ENCODE measurements at regions not wholly inside any gene's neighbourhood (a gene's known extent, or its start where the extent isn't known, plus 50 kb on each side); places are given as distances from the start of the nearest gene placed in this dataset.
"Not testable (repeated sequence)": the region's sequence is repeated elsewhere in the genome, so short reads cannot be mapped to it uniquely, and the experiment has no call there.

DNA sequence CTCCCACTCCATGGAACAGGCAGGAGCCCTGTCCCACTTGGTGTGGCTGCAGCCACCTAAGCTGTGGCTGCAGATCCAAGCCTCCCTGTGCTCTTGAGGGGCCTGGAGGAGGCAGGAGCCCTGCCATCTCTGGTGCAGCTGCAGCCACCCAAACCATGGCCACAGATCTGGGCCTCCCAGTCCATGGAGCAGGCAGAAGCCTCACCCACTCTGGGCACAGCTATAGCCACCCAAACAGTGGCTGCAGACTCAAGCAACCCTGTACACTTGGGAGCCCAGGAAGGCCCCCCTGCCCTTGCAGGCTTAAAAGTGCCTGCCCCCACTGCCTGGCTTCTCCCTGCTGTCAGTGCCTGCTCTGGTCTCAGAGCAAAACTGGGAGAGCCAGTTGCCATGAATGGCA lies 320.3 kb downstream of the RFPL4B start:
- H3K4me3 ChIP-seq (ENCODE audit: low read depth, low read length) = no peak overlapping the region
- TF ChIP-seq, protein P1, sequence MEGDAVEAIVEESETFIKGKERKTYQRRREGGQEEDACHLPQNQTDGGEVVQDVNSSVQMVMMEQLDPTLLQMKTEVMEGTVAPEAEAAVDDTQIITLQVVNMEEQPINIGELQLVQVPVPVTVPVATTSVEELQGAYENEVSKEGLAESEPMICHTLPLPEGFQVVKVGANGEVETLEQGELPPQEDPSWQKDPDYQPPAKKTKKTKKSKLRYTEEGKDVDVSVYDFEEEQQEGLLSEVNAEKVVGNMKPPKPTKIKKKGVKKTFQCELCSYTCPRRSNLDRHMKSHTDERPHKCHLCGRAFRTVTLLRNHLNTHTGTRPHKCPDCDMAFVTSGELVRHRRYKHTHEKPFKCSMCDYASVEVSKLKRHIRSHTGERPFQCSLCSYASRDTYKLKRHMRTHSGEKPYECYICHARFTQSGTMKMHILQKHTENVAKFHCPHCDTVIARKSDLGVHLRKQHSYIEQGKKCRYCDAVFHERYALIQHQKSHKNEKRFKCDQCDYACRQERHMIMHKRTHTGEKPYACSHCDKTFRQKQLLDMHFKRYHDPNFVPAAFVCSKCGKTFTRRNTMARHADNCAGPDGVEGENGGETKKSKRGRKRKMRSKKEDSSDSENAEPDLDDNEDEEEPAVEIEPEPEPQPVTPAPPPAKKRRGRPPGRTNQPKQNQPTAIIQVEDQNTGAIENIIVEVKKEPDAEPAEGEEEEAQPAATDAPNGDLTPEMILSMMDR (IDR thresholded peaks at IDR 0.05; ENCODE audit: low read depth, low read length) = no peak
- TF ChIP-seq MYC (IDR thresholded peaks at IDR 0.05; ENCODE audit: low read depth, low read length) (no peak), POLR2A (IDR thresholded peaks at IDR 0.05; ENCODE audit: extremely low read depth, insufficient read length) (no peak)
- TF ChIP-seq, protein P2, sequence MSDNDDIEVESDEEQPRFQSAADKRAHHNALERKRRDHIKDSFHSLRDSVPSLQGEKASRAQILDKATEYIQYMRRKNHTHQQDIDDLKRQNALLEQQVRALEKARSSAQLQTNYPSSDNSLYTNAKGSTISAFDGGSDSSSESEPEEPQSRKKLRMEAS (IDR thresholded peaks at IDR 0.05; ENCODE audit: low read depth, low read length) = no peak
- DNase-seq (ENCODE audit: low read depth) = no peak

DNA sequence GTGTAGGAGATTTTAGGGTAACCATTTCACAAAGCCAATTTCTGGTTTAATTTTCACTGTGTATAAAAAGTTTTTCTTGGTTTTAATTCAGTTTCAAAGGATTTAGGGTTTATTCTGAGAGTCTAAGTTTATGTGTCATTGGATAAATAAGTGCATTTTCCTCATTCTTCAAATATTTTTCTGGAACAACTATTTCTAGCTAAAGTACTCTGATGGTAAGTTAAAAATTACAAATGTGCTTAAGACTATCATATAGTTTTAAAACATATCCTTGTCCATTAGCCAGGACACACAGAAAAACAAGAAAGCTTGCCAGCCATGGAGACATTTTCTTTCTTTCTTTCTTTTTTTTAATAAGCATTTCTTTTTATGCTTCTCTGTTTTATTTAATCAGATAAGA lies 333.0 kb downstream of the RFPL4B start:
- TF ChIP-seq POLR2A (IDR thresholded peaks at IDR 0.05; ENCODE audit: extremely low read depth, insufficient read length) (no peak), MYC (IDR thresholded peaks at IDR 0.05; ENCODE audit: low read depth, low read length) (no peak)
- TF ChIP-seq, protein P1 (IDR thresholded peaks at IDR 0.05; ENCODE audit: low read depth, low read length) = no peak
- TF ChIP-seq, protein P2 (IDR thresholded peaks at IDR 0.05; ENCODE audit: low read depth, low read length) = no peak
- H3K4me3 ChIP-seq (ENCODE audit: low read depth, low read length) = no peak overlapping the region
- DNase-seq (ENCODE audit: low read depth) = no peak

DNA sequence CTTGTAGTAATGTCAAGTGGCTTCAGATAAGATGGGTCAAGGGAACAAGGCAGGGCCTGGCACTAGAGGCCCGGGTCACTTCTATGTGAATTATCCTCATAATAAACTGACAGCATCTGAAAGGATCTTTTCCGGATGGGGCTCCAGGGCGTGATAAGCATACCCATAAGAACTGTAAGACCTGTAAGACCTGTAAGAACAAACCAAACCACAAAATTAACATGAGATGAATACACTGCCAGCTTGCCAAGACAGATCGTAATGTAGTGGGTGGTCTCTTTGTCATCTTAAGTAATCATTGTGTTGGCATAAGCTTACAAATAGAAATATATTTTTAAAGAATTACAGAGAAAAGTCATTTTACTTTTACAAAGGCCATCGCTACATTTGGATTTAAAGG lies 334.9 kb downstream of the RFPL4B start:
- TF ChIP-seq, protein P2 (IDR thresholded peaks at IDR 0.05; ENCODE audit: low read depth, low read length) = no peak
- TF ChIP-seq, protein P1 (IDR thresholded peaks at IDR 0.05; ENCODE audit: low read depth, low read length) = no peak
- TF ChIP-seq POLR2A (IDR thresholded peaks at IDR 0.05; ENCODE audit: extremely low read depth, insufficient read length) (no peak), MYC (IDR thresholded peaks at IDR 0.05; ENCODE audit: low read depth, low read length) (no peak)
- DNase-seq (ENCODE audit: low read depth) = no peak

DNA sequence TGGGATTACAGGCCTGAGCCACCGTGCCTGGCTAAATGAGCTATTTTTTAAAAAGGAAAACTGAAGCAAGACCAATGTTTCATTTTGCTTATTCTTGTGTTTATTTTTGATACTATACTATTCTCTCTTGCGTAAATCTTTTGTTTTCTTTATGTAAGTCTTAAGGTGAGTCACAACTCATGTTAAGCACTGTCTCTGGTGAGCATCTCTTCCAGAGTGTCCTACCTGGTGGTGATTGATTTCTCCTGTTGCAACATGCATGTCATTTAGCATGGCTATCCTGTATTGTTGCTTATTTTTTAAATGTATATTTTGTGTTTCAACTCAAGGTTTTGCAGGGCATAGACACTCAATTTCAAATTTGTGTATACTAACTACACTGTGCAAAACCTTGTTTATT lies 336.0 kb downstream of the RFPL4B start:
- DNase-seq (ENCODE audit: low read depth) = no peak
- TF ChIP-seq, protein P1 (IDR thresholded peaks at IDR 0.05; ENCODE audit: low read depth, low read length) = no peak
- TF ChIP-seq, protein P2 (IDR thresholded peaks at IDR 0.05; ENCODE audit: low read depth, low read length) = no peak
- TF ChIP-seq POLR2A (IDR thresholded peaks at IDR 0.05; ENCODE audit: extremely low read depth, insufficient read length) (no peak), MYC (IDR thresholded peaks at IDR 0.05; ENCODE audit: low read depth, low read length) (no peak)
- no peak overlapping the region for H3K4me3 ChIP-seq (ENCODE audit: low read depth, low read length)

More for the DNA sequence above, 334.9 kb downstream of the RFPL4B start:
- H3K4me3 ChIP-seq (ENCODE audit: low read depth, low read length) = no peak overlapping the region

DNA sequence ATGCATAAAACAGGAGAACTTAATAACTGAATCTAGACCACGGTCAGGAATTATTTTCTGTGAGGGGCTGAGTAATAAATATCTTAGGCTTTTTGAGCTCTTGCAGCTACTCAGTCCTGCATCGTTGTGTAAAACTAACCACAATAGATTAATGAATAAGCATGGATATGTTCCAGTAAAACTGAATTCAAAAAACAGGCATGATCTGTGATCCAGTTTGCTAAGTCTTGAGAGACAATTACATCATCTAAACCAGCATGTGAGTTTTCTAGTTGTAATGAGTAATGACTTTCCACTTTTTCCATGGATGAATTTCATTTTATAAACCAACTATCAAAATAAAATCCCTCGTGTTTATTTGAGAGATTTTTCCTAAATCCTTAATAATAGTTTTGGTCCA lies 336.8 kb downstream of the RFPL4B start:
- no peak overlapping the region for H3K4me3 ChIP-seq (ENCODE audit: low read depth, low read length)
- no peak for DNase-seq (ENCODE audit: low read depth)
- TF ChIP-seq, protein P2 (IDR thresholded peaks at IDR 0.05; ENCODE audit: low read depth, low read length) = no peak
- TF ChIP-seq MYC (IDR thresholded peaks at IDR 0.05; ENCODE audit: low read depth, low read length) (no peak), POLR2A (IDR thresholded peaks at IDR 0.05; ENCODE audit: extremely low read depth, insufficient read length) (no peak)
- TF ChIP-seq, protein P1 (IDR thresholded peaks at IDR 0.05; ENCODE audit: low read depth, low read length) = no peak

DNA sequence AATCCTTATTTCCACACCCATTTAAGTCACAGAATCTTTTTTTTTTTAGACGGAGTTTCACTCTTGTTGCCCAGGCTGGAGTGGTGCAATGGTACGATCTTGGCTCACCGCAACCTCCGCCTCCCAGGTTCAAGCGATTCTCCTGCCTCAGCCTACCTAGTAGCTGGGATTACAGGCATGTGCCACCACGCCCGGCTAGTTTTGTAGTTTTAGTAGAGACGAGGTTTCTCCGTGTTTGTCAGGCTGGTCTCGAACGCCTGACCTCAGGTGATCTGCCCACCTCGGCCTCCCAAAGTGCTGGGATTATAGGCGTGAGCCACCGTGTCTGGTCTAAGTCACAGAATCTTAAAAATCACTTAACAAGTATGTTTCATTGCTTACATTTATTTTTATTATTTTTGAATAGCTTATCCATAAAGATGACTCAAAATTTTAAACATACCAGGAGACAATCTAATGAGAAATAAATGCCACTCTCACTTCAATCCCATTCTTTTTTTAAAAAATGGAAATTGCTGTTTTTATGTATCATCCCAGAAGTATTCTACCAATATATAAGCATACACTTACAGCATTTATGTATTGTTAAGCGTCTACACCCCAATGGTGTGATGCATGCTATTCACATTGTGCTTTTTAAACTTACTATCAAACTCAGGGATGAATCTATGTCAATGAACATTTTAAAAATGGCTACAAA lies 338.5 kb downstream of the RFPL4B start:
- not testable (repeated sequence) for DNase-seq (ENCODE audit: low read depth); H3K4me3 ChIP-seq (ENCODE audit: low read depth, low read length)

DNA sequence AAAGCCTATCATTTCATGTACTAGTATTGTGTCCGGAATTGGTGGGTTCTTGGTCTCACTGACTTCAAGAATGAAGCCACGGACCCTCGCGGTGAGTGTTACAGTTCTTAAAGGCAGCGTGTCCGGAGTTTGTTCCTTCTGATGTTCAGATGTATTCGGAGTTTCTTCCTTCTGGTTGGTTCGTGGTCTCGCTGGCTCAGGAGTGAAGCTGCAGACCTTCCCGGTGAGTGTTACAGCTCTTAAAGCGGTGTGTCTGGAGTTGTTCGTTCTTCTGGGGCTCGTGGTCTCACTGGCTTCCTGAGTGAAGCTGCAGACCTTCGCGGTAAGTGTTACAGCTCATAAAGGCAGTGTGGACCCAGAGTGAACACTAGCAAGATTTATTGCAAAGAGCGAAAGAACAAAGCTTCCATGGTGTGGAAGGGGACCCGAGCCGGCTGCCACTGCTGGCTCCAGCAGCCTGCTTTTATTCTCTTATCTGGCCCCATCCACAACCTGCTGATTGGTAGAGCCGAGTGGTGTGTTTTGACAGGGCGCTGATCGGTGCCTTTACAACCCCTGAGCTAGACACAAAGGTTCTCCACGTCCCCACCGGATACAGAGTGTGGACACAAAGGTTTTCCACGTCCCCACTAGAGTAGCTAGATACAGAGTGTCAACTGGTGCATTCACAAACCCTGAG lies 341.5 kb downstream of the RFPL4B start:
- H3K4me3 ChIP-seq (ENCODE audit: low read depth, low read length); DNase-seq (ENCODE audit: low read depth): not testable (repeated sequence)

DNA sequence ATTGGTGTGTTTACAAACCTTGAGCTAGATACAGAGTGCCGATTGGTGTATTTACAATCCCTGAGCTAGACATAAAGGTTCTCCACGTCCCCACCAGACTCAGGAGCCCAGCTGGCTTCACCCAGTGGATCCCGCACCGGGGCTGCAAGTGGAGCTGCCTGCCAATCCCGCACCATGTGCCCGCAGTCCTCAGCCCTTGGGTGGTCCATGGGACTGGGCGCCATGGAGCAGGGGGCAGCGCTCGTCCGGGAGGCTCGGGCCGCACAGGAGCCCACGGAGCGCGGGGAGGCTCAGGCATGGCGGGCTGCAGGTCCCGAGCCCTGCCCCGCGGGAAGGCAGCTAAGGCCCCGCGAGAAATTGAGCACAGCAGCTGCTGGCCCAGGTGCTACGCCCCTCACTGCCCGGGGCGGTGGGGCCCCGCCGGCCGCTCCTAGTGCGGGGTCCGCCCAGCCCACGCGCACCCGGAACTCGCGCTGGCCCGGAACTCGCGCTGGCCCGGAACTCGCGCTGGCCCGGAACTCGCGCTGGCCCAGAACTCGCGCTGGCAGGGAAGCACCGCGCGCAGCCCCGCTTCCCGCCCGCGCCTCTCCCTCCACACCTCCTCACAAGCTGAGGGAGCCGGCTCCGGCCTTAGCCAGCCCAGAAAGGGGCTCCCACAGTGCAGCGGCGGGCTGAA lies 342.2 kb downstream of the RFPL4B start:
- not testable (repeated sequence) for H3K4me3 ChIP-seq (ENCODE audit: low read depth, low read length); DNase-seq (ENCODE audit: low read depth)

All from NB4 (cell line).